ENCODE measurements at regions not wholly inside any gene's neighbourhood (a gene's known extent, or its start where the extent isn't known, plus 50 kb on each side); places are given as distances from the start of the nearest gene placed in this dataset.

DNA sequence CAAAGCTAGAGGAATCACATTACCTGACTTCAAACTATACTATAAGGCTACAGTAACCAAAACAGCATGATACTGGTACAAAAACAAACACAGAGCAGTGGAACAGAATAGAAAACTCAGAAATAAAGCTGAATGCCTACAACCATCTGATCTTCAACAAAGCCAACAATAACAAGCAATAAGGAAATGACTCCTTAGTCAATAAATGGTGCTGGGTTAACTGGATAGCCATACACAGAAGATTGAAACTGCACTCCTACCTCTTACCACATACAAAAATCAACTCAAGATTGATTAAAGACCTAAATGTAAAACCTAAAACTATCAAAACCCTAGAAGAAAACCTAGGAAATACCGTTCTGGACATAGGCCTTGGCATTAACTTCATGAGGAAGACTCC is 182.6 kb upstream of the CNOT2 start:
- peaks cover 0 to 6% (median 0%) of the 10 kb centered on the region in 4 donors for H3K9me3 ChIP-seq
- no peaks in the 10 kb centered on the region for H3K4me1 ChIP-seq
- intact Hi-C loops (cut with DNase I) = no loop called here
- no peaks in the 10 kb centered on the region for H3K27me3 ChIP-seq
- H3K27ac ChIP-seq (replicated peaks in 1 of 4) = no peak overlapping the region
- WGBS = 81% methylated on average over 1 of the region's 1 CpG
- TF ChIP-seq EP300 (IDR thresholded peaks at IDR 0.05) (no peak), POLR2AphosphoS5 (IDR thresholded peaks at IDR 0.05) (no peak), POLR2A (IDR thresholded peaks at IDR 0.05; ENCODE audit: low read depth) (no peak)
- TF ChIP-seq, protein P1, sequence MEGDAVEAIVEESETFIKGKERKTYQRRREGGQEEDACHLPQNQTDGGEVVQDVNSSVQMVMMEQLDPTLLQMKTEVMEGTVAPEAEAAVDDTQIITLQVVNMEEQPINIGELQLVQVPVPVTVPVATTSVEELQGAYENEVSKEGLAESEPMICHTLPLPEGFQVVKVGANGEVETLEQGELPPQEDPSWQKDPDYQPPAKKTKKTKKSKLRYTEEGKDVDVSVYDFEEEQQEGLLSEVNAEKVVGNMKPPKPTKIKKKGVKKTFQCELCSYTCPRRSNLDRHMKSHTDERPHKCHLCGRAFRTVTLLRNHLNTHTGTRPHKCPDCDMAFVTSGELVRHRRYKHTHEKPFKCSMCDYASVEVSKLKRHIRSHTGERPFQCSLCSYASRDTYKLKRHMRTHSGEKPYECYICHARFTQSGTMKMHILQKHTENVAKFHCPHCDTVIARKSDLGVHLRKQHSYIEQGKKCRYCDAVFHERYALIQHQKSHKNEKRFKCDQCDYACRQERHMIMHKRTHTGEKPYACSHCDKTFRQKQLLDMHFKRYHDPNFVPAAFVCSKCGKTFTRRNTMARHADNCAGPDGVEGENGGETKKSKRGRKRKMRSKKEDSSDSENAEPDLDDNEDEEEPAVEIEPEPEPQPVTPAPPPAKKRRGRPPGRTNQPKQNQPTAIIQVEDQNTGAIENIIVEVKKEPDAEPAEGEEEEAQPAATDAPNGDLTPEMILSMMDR (IDR thresholded peaks at IDR 0.05) = no peak
- DNase-seq (ENCODE audit: extremely low spot score) = no peak
- H3K36me3 ChIP-seq = no peaks in the 10 kb centered on the region
- no peak overlapping the region for H3K4me3 ChIP-seq

DNA sequence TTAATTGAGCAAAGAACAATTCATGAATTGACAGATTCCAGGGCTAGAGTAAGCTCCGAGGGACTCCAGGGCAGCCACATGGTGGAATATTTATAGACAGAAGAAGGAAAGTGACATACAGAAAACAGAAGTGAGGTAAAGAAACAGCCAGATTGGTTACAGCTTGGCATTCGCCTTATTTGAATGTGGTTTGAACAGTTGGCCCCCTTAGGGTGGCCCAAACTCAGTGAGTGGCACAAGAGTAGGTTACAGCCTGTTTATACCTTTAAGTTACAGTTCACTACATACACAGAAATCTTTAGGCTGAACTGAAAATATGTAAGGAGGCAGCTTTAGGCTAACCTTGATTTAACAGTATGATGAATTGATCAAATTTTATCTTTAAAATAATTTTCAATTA is 174.5 kb upstream of the CNOT2 start:
- WGBS = 75% methylated on average over 2 of the region's 2 CpGs
- intact Hi-C loops (cut with DNase I) = no loop called here

DNA sequence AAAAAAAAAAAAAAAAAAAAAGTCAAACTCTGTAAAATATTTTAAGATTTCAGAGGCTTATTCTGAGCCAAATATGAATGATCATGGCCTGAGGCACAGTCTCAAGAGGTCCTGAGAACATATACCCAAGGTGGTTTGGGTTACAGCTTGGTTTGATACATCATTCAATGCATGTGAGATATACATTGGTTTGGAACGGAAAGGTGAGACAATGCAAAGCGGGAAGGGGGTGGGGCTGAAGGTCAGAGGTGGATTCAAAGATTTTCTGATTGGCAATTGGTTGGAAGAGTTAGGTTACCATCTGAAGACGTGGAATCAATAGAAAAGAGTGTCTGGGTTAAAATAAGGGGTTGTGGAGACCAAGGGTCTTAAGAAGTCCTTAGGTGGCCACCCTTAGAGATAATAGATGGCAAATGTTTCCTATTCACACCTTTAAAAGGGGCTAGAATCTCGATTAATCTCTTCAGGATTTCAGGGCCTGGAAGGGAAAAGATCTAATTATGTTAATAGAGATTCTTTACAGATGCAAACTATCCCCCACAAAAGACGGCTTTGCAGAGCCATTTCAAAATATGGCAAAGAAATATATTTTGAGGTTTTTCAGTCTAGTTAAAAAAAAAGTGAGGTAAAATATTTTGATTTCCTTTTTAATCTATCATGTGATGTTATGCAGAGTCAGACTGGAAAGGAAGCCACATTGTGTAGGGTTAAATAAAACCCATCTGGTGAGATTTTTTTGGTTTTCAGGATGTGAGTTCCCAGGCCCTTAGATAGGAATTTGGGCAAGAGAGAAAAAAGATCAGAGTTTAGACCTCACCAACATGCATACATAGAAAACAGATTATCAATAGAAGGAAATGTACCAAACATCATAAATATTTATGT is 173.8 kb upstream of the CNOT2 start:
- Histone ChIP-seq H3K36me3 (no peaks in the 10 kb centered on the region), H3K27me3 (no peaks in the 10 kb centered on the region), H3K27ac (replicated peaks in 1 of 4) (no peak overlapping the region), H3K4me1 (no peaks in the 10 kb centered on the region), H3K9me3 (no peaks in the 10 kb centered on the region), H3K4me3 (no peak overlapping the region)
- no peak for DNase-seq (ENCODE audit: extremely low spot score)
- intact Hi-C loops (cut with DNase I) = no loop called here
- TF ChIP-seq, protein P1 (IDR thresholded peaks at IDR 0.05) = no peak
- TF ChIP-seq EP300 (IDR thresholded peaks at IDR 0.05) (no peak), POLR2A (IDR thresholded peaks at IDR 0.05; ENCODE audit: low read depth) (no peak), POLR2AphosphoS5 (IDR thresholded peaks at IDR 0.05) (no peak)
- 63% methylated on average over 5 of the region's 5 CpGs for WGBS

More for the DNA sequence above, 174.5 kb upstream of the CNOT2 start:
- Histone ChIP-seq H3K9me3 (no peaks in the 10 kb centered on the region), H3K4me1 (no peaks in the 10 kb centered on the region), H3K27me3 (no peaks in the 10 kb centered on the region), H3K36me3 (no peaks in the 10 kb centered on the region), H3K27ac (replicated peaks in 1 of 4) (no peak overlapping the region), H3K4me3 (no peak overlapping the region)
- TF ChIP-seq EP300 (IDR thresholded peaks at IDR 0.05) (no peak), POLR2AphosphoS5 (IDR thresholded peaks at IDR 0.05) (no peak), POLR2A (IDR thresholded peaks at IDR 0.05; ENCODE audit: low read depth) (no peak)
- TF ChIP-seq, protein P1 (IDR thresholded peaks at IDR 0.05) = no peak
- no peak for DNase-seq (ENCODE audit: extremely low spot score)

DNA sequence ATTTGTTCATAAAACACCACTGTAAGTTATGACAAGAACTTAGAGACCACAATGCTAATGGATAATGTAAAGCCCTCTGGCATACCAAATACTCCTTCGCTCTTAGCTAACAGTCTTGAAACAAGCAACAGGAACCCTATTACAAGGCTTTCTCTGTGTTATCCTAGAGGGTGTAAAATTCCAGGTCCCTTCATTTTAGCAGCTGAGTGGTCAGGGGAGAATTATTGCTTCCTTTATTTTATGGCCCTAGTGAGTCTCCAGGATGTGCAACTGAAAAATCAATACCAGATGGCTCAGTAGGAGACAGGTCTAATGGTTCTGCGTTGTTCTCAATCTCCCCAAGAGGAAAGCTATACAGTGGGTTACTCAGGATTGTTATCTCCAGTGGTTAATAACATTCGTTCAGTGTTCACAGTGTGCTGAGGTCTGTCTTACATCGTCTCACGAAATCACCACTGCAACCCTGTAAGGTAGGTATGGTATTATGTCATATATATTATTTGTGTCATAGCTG is 172.7 kb upstream of the CNOT2 start:
- no peaks in the 10 kb centered on the region for H3K36me3 ChIP-seq
- TF ChIP-seq EP300 (IDR thresholded peaks at IDR 0.05) = no peak
- no peak for TF ChIP-seq POLR2A (IDR thresholded peaks at IDR 0.05; ENCODE audit: low read depth)
- TF ChIP-seq POLR2AphosphoS5 (IDR thresholded peaks at IDR 0.05) = no peak
- TF ChIP-seq, protein P1 (IDR thresholded peaks at IDR 0.05) = no peak
- WGBS = 76% methylated on average over 5 of the region's 5 CpGs

More for the DNA sequence above, 172.7 kb upstream of the CNOT2 start:
- H3K9me3 ChIP-seq = no peaks in the 10 kb centered on the region
- no peak overlapping the region for H3K4me3 ChIP-seq
- intact Hi-C loops (cut with DNase I) = no loop called here
- no peak overlapping the region for H3K27ac ChIP-seq (replicated peaks in 1 of 4)
- no peak for DNase-seq (ENCODE audit: extremely low spot score)
- H3K4me1 ChIP-seq = no peaks in the 10 kb centered on the region
- no peaks in the 10 kb centered on the region for H3K27me3 ChIP-seq
